H1 (cell line): ENCODE measurements at regions not wholly inside any gene's neighbourhood (a gene's known extent, or its start where the extent isn't known, plus 50 kb on each side); places are given as distances from the start of the nearest gene placed in this dataset.

Experiments
- KDM5A ChIP-seq: fragments of 200-600 bp; IDR thresholded peaks from 2 replicates; pipeline ENCODE4 v1.7.1; 2012; ENCODE audit warnings: mild to moderate bottlenecking, low read length, inconsistent platforms, mixed read lengths
- TAF1 ChIP-seq: IDR thresholded peaks from 2 replicates; pipeline ENCODE4 v1.6.1; 2011; ENCODE audit warnings: mild to moderate bottlenecking, low read depth, low read length
- TCF12 ChIP-seq: IDR thresholded peaks from 2 replicates; pipeline ENCODE4 v1.6.1; 2011; ENCODE audit warnings: low read depth, mild to moderate bottlenecking, low read length

DNA sequence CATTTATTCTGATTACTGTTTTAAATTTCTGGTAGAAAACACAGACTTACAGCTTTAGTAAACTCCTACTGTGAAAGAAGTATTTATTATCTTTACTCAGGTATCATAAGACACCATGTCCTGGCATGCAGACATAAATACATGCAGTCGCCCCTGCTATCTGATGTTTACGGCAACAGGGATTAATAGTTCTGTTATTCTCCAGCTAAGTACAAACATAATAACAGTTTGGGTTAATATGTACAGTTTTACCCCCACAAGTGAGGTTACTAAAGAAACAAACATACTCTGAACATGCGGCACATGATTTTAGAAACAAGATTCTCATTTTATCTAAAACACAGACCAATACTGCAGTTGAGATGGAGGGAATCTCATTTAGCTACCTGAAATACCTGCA is 170.8 kb downstream of the ABCA8 start (continued):
- no peak for TF ChIP-seq TAF1
- no peak for TF ChIP-seq KDM5A
- no peak for TF ChIP-seq TCF12
